ENCODE measurements at regions not wholly inside any gene's neighbourhood (a gene's known extent, or its start where the extent isn't known, plus 50 kb on each side); places are given as distances from the start of the nearest gene placed in this dataset.
"Not testable (repeated sequence)": the region's sequence is repeated elsewhere in the genome, so short reads cannot be mapped to it uniquely, and the experiment has no call there.

GRCh38 chr15:62637950-62638619 lies 404.5 kb upstream of the TPM1 start:
- DNase-seq = no peak
- in situ Hi-C loops (cut with MboI; ENCODE audit: low pct_unique_long_range_greater_than_20kb, low sequenced_read_pairs) = no loop called here

DNA sequence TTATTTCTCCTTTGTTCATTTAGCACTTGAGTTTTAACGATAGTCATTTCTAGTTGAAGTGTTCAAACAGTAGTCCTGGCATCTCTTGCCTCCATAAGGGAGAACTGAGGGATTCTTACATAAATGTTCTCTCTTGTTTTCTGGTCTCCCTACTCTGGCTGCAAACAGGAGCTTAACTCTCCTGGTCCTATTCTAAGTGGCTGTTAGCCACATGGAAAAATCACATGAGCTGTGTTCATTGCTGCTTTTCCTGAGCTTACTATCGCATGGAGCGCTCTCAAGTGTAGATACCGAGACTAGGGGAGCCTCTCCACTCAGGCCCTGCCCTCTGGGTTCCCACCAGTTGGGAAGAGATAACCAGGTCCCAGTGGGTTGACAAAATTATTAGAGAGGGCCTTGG lies 403.1 kb upstream of the TPM1 start:
- no peak for DNase-seq
- in situ Hi-C loops (cut with MboI; ENCODE audit: low pct_unique_long_range_greater_than_20kb, low sequenced_read_pairs) = no loop called here

DNA sequence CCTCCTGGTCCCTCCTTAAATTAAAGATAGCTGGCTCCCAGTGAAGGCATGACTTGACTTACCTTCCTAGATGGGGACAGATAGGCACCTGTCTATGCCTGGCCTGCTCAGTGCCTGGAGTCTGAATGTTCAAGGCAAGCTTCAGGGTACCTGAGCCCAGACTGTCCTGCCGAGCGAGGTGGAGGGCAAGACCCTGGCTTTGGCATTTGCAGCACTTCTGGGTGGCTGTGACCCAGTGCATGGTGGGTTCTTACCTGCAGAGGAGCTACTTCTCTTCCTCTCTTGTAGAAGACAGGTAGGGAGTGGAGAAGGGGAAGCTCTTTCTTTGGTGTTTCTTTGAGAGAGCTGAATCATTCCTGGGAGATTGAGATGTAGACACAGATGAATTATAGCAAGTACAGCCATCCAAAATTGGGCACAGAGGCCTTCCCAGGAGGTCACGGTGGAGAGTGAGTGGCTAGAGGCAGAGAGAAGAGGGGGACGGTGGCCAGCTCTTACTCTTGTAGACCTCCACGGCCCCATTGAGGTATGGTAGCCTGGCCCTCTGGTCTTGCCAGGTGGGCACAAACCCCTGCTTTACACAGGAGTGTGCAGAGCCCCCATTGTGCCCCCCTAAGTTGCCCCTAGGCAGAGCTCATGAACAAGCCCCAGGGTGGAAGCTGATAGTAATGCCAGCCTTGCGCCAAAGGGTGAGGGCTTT lies 402.5 kb upstream of the TPM1 start:
- in situ Hi-C loops (cut with MboI; ENCODE audit: low pct_unique_long_range_greater_than_20kb, low sequenced_read_pairs) = no loop called here
- DNase-seq = no peak

DNA sequence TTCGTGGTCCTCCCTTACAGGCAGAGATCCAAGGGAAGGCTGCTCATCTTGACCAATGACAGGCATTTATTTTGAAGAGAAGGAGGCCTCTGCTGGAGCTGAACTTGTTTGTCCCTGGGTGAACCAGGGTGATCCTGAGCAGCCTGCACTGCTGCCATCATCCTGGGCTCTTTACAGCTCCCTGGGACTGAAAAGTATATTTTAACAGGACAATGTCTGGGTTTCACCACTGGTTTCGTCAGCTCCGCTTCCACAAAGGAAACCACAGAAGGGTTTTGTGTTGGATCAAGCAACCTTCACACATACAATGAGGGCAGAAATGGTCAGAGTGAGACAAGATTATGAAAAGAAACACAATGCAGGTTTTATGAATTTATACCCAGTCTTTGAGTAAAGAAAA lies 400.7 kb upstream of the TPM1 start:
- DNase-seq = no peak
- in situ Hi-C loops (cut with MboI; ENCODE audit: low pct_unique_long_range_greater_than_20kb, low sequenced_read_pairs) = no loop called here

DNA sequence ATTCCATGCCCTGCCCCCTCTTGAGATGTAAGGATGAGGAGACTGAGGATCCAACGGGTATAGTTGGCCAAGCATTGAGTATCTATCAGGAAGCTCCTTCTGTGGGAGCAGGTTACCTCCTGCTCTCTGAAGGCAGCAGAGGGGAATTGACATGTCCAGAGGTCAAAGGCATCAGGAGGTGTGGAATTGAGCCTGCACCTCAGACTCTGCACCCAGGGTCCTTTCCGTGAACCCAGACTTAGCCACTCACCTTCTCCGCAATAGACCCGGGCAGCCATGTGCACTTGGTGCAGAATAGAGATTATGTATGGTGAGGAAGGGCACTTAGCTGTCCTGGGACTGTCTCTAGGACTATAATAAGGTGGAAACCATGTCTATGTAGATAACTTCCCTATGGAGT lies 399.0 kb upstream of the TPM1 start:
- DNase-seq = no peak
- in situ Hi-C loops (cut with MboI; ENCODE audit: low pct_unique_long_range_greater_than_20kb, low sequenced_read_pairs) = no loop called here

- in situ Hi-C loops (cut with MboI; ENCODE audit: low pct_unique_long_range_greater_than_20kb, low sequenced_read_pairs) = no loop called here
These were observed 398.2 kb upstream of the TPM1 start for GRCh38 chr15:62644216-62644888.

DNA sequence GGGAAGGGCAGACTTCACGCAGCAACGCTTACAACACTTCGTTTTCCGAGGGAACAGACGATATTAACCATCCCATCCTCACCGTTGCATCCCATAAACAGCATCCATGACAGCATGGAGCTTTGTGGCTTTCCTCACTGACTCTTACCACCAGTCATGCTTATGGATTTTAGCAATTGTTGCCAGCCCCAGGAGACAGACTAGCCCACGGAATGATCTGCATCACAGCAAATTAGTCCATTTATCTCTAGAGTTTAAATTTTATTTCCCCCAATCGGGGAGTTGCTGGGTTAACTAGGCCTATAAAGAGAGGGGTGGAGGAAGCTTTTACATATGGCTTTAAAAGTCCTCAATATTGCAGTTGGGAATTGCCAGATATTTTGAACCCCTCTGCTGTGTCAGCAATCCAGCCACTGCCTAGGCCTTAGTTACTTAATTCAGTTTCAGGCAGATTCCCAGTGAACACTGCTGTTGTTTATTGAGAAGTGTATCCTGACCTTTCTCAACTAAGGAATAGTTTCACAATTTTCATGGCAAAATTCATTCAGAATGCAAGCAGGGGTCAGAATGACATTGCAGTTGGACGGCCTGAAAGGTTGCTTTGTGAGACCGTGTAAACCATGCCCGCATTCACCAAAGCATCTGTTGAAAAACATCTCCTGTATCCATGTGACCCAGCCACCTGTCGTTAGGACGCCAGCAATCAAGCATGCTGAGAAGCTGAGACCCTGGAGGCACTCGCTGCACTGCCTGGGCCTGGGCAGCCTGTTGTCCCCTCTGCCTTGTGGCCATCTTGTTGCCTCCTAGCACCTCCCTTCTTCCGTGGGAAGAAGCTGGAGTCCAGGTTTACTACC lies 397.4 kb upstream of the TPM1 start:
- in situ Hi-C loops (cut with MboI; ENCODE audit: low pct_unique_long_range_greater_than_20kb, low sequenced_read_pairs) = no loop called here
- no peak for DNase-seq

More at GRCh38 chr15:62644216-62644888, 398.2 kb upstream of the TPM1 start:
- DNase-seq = no peak

GRCh38 chr15:62647202-62647842 lies 395.2 kb upstream of the TPM1 start:
- peak; percentile 59 for DNase-seq
- in situ Hi-C loops (cut with MboI; ENCODE audit: low pct_unique_long_range_greater_than_20kb, low sequenced_read_pairs) = no loop called here

DNA sequence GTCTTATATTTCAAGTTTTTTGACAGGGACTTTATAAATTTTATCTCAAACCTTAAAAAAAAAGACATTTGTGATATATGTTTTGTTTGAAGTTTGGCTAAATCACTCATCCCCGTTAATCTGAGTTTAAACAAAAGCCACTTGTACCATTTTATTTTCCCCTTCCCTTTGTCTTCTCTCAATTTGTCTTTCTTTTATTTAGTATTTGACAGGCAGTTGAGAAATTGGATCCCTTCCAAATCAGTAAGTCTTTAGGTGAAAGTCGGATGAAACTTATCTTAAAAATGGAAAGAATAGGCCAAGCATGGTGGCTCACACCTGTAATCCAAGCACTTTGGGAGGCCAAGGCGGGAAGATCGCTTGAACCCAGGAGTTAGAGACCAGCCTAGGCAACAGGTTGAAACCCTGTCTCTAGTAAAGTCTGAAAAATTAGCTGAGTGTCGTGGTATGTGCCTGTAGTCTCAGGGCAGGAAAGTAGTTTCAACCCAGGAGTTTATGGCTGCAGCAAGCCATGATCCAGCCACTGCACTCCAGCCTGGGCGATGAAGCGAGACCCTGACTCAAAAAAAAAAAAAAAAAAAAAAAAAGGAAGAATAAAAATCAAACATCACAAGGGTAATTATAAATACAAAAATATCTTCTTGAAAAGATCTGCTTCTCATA lies 394.6 kb upstream of the TPM1 start:
- in situ Hi-C loops (cut with MboI; ENCODE audit: low pct_unique_long_range_greater_than_20kb, low sequenced_read_pairs) = no loop called here
- DNase-seq = no peak

DNA sequence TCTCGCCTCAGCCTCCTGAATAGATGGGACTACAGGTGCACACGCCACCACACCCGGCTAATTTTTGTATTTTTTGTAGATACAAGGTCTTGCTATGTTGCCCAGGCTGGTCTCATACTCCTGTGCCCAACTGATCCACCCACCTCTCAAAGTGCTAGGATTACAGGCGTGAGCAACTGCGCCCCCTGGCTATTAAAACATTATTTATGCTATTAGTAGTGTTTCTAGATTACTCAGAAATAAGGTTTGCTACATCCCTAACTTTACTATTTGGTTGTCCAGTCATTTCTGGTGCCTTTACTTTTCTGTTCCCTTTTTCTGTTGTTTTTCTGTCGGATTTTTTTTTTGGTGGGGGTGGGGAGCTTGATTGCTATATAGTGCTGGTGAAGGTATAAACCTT lies 393.6 kb upstream of the TPM1 start:
- DNase-seq = no peak
- in situ Hi-C loops (cut with MboI; ENCODE audit: low pct_unique_long_range_greater_than_20kb, low sequenced_read_pairs) = no loop called here

DNA sequence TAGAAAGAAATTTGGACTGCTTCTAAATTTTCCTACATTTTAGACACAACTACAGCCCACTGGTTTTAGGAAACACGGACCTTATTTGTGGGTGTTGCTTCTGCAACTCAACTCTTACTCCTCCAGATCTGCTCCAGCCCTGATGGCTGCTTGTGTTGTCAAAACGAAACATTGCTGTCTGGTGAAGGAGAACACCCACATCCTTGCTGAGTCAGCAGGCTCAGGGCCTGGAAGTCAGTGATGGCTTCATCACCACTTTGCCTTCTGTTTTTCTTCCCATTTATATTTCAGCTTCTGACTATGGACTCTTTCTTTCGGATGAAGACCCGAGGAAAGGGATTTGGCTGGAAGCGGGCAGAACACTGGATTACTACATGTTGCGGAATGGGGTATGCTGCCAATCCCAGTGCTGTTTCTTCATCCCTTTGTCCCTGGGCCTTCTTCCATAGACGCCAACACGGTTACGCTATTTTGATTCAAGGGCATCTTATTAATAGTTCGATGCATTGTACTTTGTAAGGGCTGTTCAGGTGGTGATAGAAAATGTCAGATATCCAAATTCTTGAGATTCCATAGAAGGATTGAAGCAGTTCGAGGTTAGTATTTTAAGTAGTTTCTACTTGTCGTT lies 392.6 kb upstream of the TPM1 start:
- DNase-seq = no peak
- in situ Hi-C loops (cut with MboI; ENCODE audit: low pct_unique_long_range_greater_than_20kb, low sequenced_read_pairs) = no loop called here

- DNase-seq = peak; percentile 77
- in situ Hi-C loops (cut with MboI; ENCODE audit: low pct_unique_long_range_greater_than_20kb, low sequenced_read_pairs) = no loop called here
These were observed 389.4 kb upstream of the TPM1 start for GRCh38 chr15:62653122-62653521.

DNA sequence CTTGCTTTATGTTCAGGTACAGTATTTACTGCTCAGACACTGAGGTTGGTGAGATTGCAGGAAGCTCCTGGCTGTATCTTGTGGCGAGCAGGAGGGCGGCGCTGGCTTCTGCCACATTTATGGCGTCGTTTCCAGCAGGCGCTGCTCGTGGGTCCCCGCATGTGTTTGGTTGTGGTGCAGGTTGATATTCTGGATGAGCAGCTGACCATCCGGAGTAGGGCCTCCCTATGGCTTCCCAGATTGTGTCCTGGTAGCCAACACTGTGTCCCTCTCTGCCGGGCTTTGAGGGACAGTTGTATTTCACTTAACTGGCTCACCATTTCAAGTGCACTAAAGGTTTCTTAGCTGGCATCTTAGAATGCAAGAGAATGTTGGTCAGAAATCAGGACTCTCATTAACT lies 386.5 kb upstream of the TPM1 start:
- in situ Hi-C loops (cut with MboI; ENCODE audit: low pct_unique_long_range_greater_than_20kb, low sequenced_read_pairs) = no loop called here
- no peak for DNase-seq

GRCh38 chr15:62657501-62657900 lies 385.0 kb upstream of the TPM1 start:
- in situ Hi-C loops (cut with MboI; ENCODE audit: low pct_unique_long_range_greater_than_20kb, low sequenced_read_pairs) = not testable (repeated sequence)

GRCh38 chr15:62658498-62658897 lies 384.0 kb upstream of the TPM1 start:
- no peak for DNase-seq
- in situ Hi-C loops (cut with MboI; ENCODE audit: low pct_unique_long_range_greater_than_20kb, low sequenced_read_pairs) = no loop called here

More at GRCh38 chr15:62657501-62657900, 385.0 kb upstream of the TPM1 start:
- not testable (repeated sequence) for DNase-seq

- in situ Hi-C loops (cut with MboI; ENCODE audit: low pct_unique_long_range_greater_than_20kb, low sequenced_read_pairs) = no loop called here
- no peak for DNase-seq
These were observed 379.0 kb upstream of the TPM1 start for GRCh38 chr15:62663547-62663946.

DNA sequence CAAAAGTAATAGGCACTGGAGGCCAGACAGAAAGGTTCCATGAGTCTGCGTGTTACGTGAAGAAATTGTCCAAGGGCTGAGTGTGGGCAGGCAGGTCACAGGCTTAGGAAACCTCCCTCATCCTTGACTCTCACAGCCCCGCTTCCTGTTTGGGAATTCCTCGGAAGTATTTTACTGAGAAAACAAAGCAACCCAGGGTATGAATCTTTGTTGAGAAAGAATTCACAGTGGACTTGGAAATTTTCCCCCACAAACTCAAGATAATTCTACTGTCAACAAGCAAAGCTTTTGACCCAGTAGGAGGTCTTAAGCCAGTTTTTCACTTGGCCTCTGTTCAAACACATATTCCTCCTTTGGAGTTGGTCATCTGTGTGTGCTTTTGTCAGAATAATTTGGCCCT lies 377.1 kb upstream of the TPM1 start:
- no peak for DNase-seq
- in situ Hi-C loops (cut with MboI; ENCODE audit: low pct_unique_long_range_greater_than_20kb, low sequenced_read_pairs) = no loop called here

DNA sequence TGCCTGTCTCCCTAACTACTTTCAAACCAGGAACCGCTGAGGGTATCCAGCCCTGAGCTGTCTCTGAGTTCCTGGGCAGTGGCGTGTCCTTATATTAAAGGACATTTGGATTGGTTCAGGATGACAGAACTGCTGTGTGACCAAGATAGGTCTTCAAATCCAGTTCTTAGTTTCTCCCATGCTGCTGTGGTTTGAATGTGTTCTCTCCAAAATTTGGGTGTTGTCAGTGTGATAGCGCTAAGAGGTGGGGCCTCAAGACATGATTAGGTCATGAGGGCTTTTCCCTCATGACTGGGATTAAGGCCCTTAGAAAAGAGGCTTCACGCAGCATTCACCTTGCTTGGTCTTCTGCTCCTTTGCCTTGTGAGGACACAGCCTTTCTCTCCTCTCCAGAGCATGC lies 376.5 kb upstream of the TPM1 start:
- in situ Hi-C loops (cut with MboI; ENCODE audit: low pct_unique_long_range_greater_than_20kb, low sequenced_read_pairs) = no loop called here
- DNase-seq = no peak

Data from KBM-7 (cell line).